SJSA1 (cell line): ENCODE measurements at regions not wholly inside any gene's neighbourhood (a gene's known extent, or its start where the extent isn't known, plus 50 kb on each side); places are given as distances from the start of the nearest gene placed in this dataset.
"Not testable (repeated sequence)": the region's sequence is repeated elsewhere in the genome, so short reads cannot be mapped to it uniquely, and the experiment has no call there.

ENCODE experiments used
- DNase-seq, 2 experiments: peaks; one replicate each; pipeline ENCODE4 v3.0.0-alpha.2; 2015 to 2020; ENCODE audit warnings: low spot score in 2 of 2, low read depth in 1 of 2
- H3K27ac ChIP-seq: fragments of 250-450 bp; sonication (Bioruptor Pico); 2 replicates; pipeline ENCODE4 v1.5.1; 2020; ENCODE audit warnings: mild to moderate bottlenecking, moderate library complexity
- H3K27me3 ChIP-seq: fragments of 250-450 bp; sonication (Bioruptor Pico); replicated peaks from 2 replicates; pipeline ENCODE4 v1.5.1; 2020; ENCODE audit warnings: mild to moderate bottlenecking, moderate library complexity
- H3K36me3 ChIP-seq: fragments of 250-450 bp; sonication (Bioruptor Pico); 2 replicates; pipeline ENCODE4 v1.5.1; 2020; ENCODE audit warnings: mild to moderate bottlenecking
- H3K4me1 ChIP-seq: fragments of 250-450 bp; sonication (Bioruptor Pico); replicated peaks from 2 replicates; pipeline ENCODE4 v1.6.1; 2021; ENCODE audit warnings: mild to moderate bottlenecking
- H3K4me3 ChIP-seq: fragments of 250-450 bp; sonication (Bioruptor Pico); 2 replicates; pipeline ENCODE4 v1.5.1; 2020; ENCODE audit warnings: mild to moderate bottlenecking
- H3K9me3 ChIP-seq: fragments of 250-450 bp; sonication (Bioruptor Pico); replicated peaks from 2 replicates; pipeline ENCODE4 v1.5.1; 2020; ENCODE audit warnings: mild to moderate bottlenecking

DNA sequence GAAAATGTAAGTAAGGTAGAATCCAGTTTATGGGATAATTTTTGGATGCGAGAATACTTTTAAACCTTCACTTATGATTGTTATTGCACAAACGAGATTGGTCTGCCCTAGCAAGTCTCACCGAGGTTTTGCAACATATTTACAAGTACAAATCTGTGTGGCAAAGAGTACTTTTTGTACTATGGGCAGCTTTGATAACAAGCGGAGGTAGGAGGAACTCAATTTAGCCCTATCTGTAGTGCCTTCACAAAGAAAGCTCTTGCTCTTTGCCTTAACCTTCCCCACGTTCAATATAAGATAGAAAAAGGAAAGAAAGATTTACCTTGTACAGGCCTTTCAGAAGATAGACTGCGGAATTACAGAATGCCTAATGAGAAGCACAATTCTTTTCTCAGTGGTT lies 77.5 kb upstream of the HIVEP1 start:
- no peaks in the 10 kb centered on the region for H3K4me1 ChIP-seq
- H3K4me3 ChIP-seq, result no peak overlapping the region
- no peaks in the 10 kb centered on the region for H3K9me3 ChIP-seq
- DNase-seq, result no peak
- no peaks in the 10 kb centered on the region for H3K27me3 ChIP-seq
- no peak overlapping the region for H3K27ac ChIP-seq
- no peaks in the 10 kb centered on the region for H3K36me3 ChIP-seq

DNA sequence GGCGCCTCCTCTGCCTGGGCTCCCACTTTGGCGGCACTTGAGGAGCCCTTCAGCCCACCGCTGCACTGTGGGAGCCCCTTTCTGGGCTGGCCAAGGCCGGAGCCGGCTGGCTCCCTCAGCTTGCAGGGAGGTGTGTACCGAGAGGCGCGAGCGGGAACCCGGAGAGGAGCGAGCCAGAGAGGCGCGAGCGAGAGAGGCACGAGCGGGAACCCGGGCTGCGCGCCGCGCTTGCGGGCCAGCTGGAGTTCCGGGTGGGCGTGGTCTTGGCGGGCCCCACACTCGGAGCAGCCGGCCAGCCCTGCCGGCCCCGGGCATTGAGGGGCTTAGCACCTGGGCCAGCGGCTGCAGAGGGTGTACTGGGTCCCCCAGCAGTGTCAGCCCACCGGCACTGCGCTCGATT lies 79.2 kb upstream of the HIVEP1 start:
- H3K27ac ChIP-seq, H3K9me3 ChIP-seq, DNase-seq, H3K36me3 ChIP-seq, H3K4me1 ChIP-seq, H3K4me3 ChIP-seq, H3K27me3 ChIP-seq: not testable (repeated sequence)

DNA sequence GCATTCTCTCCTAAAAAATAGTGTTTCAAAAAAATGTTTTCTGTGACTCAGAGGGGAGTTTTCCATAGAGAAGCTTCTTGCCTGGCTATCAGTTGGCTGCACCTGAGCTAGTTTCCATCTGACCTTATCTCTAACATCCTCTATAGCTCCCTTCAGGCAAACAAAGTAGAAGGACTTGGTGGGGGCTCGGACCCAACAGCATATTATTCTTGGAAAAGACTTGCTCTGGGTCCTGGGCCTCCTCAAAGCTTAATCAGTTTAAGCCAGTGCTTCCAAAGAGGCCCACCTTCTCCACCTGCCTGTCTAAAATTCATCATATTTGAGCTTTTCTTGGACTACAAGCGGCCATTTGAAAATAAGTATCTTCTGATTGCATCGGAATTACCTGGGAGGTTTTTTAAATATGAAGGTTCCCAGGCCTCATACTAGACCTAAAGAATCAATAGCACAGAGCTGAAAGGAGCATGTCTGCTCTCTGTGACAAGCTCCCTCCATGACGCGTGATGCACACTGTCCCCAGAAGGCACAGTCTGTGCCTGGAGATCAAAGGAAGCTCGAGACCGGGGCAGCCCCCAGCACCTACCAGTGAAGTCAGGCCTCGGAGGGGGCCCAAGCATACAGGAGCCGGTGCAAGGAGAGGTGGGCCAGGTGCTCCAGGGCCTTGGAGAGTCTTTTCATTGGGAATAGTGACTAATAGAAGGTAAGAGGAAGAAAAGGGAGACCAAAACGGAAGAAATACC lies 80.6 kb upstream of the HIVEP1 start:
- H3K4me3 ChIP-seq, result no peak overlapping the region
- no peaks in the 10 kb centered on the region for H3K9me3 ChIP-seq
- no peaks in the 10 kb centered on the region for H3K36me3 ChIP-seq
- H3K27me3 ChIP-seq, result no peaks in the 10 kb centered on the region
- DNase-seq, result no peak
- no peak overlapping the region for H3K27ac ChIP-seq
- no peaks in the 10 kb centered on the region for H3K4me1 ChIP-seq

DNA sequence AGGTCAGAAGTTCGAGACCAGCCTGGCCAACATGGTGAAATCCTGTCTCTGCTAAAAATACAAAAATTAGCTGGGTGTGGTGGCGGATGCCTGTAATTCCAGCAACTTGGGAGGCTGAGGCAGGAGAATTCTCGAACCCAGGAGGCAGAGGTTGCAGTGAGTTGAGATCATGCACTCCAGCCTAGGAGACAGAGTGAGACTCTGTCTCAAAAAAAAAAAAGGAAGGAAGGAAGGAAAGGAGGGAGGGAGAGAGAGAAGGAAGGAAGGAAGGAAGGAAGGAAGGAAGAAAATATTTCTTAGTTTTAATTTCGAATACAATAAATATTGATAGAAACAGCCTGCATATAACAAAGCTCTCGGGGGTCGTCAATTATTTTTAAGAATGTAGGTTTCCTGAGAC lies 81.3 kb upstream of the HIVEP1 start:
- H3K9me3 ChIP-seq, H3K27me3 ChIP-seq, DNase-seq, H3K4me3 ChIP-seq, H3K4me1 ChIP-seq, H3K36me3 ChIP-seq, H3K27ac ChIP-seq: not testable (repeated sequence)

DNA sequence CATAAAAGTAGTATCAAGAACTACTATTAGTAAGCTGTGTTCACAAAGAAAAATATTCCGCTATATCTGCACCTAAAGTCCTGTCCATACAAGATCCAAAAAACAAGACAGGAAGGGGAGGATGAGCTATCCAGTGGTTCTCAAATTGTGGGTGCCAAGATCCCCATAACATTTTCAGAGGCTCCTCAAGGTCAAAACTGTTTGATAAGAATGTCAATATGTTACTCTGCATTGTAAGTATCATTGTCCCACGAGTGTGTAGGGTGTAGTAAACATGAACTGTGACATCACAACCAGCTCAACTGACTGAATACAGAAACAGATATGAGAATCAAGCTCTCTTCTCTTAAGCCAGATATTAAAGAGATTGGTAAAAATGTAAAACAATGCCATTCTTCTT lies 81.9 kb upstream of the HIVEP1 start:
- DNase-seq, result no peak
- H3K36me3 ChIP-seq, result no peaks in the 10 kb centered on the region
- no peaks in the 10 kb centered on the region for H3K4me1 ChIP-seq
- H3K27ac ChIP-seq, result no peak overlapping the region
- H3K9me3 ChIP-seq, result no peaks in the 10 kb centered on the region
- no peaks in the 10 kb centered on the region for H3K27me3 ChIP-seq
- H3K4me3 ChIP-seq, result no peak overlapping the region

DNA sequence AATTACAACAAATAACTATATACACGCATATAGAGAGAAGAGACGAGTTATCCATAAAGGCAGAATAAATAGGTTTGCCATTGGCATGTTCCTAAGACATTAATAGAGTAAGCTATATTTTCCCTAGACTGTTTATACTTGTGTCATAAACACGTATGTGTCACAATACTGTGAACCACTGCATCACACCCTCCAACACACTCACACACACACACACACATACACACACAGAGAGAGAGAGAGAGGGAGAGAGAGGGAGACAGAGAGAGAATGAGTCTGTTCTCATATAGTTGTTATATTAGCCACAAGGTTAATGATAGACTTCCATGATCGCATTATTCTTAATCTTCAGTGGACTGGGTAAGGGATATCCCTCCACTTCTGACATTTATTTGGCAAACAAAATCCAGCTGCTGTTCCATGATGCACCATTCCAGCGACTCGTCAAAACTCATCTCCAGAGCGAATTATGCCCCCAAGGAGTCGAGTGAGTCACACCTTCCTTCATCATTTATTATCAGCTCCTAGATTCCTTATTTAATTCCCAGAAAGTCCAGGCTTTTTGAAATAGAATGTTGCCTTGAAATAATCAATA lies 82.8 kb upstream of the HIVEP1 start:
- Histone ChIP-seq H3K9me3 (no peaks in the 10 kb centered on the region), H3K36me3 (no peaks in the 10 kb centered on the region), H3K27ac (no peak overlapping the region), H3K4me1 (no peaks in the 10 kb centered on the region), H3K27me3 (no peaks in the 10 kb centered on the region), H3K4me3 (no peak overlapping the region)
- DNase-seq, result no peak

DNA sequence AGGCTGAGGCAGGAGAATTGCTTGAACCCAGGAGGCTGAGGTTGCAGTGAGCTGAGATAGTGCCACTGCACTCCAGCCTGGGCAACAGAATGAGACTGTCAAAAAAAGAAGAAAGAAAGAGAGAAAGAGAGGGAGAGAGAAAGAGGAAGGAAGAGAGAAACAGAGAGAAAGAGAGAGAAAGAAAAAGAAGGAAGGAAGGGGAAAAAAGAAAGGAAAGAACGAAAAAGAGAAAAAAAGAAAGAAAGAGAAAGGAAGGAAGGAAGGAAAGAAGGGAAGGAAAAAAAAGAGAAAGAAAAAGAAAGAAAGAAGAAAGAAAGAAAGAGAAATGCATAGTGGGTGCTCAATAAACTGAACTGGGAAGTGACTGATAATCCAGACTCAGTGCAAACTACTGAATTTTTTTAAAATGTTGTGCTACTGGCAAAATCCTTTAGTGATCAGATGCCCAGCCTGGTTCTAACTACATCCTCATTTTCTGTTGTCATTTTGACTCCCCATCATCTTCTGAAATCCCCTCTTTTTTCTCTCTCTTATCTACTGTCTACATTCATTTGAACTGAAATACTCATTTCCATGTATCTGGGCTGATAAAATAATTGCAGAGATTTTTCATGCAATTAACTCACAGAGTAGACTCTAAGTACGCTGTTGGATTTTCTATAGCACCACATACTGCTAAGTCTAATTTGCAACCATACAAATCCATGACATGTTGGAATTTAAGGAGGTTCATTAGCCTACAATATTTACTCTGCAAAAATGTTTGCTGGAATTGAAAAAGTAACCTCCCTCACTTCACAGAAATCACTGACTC lies 85.3 kb upstream of the HIVEP1 start:
- H3K4me1 ChIP-seq, result peaks cover 2% of the 10 kb centered on the region
- no peaks in the 10 kb centered on the region for H3K27me3 ChIP-seq
- no peak overlapping the region for H3K4me3 ChIP-seq
- no peak overlapping the region for H3K27ac ChIP-seq
- H3K9me3 ChIP-seq, result no peaks in the 10 kb centered on the region
- H3K36me3 ChIP-seq, result no peaks in the 10 kb centered on the region
- no peak for DNase-seq

DNA sequence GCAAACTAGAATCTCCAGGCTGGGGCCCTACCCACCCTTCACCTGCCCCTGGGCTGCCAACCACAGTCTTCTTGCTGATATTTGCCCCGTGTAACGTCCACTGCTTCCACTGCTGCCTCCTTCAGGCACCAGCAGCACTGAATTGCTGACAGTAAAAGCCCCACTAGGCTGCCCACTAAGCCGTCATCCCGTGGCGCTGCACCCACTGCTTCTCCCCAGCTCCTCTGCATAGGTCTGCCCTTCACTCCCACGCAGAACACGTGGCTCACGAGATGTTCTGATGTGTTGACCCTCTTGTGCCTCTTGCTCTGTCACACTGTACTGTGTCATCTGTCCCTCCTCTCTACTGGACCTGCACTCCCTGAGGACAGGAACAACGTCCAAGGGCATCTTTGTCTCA lies 86.3 kb upstream of the HIVEP1 start:
- Histone ChIP-seq H3K4me3 (no peak overlapping the region), H3K4me1 (peaks cover 12% of the 10 kb centered on the region), H3K9me3 (no peaks in the 10 kb centered on the region), H3K27ac (no peak overlapping the region), H3K36me3 (no peaks in the 10 kb centered on the region), H3K27me3 (no peaks in the 10 kb centered on the region)
- DNase-seq, result no peak

DNA sequence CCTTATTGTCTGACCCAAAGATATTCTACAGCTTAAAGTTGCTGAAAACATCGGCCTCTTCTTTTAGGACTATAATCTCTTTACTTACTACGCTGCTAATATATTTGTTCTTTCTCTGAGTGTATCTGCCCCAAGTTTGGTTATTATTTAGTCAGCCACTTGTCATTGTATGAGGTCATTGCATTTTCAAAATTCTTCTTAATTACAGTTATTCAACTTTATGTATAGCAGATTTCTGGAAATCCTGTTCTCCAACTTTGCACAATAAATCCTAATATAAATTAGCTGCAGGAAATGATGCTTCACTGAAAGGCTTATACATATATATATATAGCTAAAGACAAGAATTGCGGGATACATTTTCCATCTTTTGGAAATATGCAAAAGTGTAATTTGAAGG lies 88.5 kb upstream of the HIVEP1 start:
- Histone ChIP-seq H3K36me3 (no peaks in the 10 kb centered on the region), H3K9me3 (no peaks in the 10 kb centered on the region), H3K27ac (no peak overlapping the region), H3K4me1 (peaks cover 20% of the 10 kb centered on the region), H3K27me3 (no peaks in the 10 kb centered on the region), H3K4me3 (no peak overlapping the region)
- no peak for DNase-seq

DNA sequence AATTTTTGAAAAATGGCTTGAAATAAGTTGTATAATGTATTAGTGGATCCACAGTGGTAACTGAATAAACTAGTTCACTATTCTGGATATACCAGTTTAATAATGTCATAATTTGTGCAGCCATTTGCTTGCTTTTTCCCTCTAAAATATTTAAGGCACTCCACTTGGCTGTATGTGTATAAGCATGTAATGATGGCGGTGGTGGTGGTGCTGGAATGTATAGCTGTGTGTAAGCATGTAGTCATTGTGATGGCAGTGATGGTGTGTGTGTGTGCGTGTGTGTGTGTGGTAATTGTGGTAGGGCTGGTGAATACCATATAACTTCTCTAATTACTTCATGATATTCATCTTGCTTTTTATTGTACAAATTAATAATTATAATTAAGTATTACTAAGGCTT lies 89.2 kb upstream of the HIVEP1 start:
- Histone ChIP-seq H3K4me3 (no peak overlapping the region), H3K4me1 (peaks cover 27% of the 10 kb centered on the region)
- DNase-seq, result no peak

DNA sequence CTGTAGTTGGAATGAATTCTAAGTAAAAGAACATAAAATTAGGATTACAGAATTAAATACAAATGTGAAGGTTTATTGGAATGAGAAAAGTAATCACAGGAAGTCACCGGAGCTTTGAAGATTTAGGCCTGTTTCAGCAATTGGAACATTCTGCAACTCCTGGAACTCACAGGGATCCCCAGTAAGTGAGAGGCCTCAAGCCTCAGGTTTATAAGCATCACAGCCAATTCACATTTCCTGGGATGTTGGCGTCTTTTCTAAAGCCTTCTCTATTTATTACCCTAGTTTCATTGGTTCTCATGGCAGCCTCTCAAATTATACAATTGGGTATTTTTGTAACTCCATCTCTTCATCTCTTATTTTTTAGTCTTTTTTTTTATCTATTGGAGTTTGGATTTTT lies 90.4 kb upstream of the HIVEP1 start:
- DNase-seq, result no peak
- Histone ChIP-seq H3K27ac (peak overlapping the region; percentile 64), H3K4me3 (no peak overlapping the region), H3K27me3 (no peaks in the 10 kb centered on the region), H3K9me3 (no peaks in the 10 kb centered on the region), H3K36me3 (no peaks in the 10 kb centered on the region), H3K4me1 (peaks cover 29% of the 10 kb centered on the region)

More for the DNA sequence above, 89.2 kb upstream of the HIVEP1 start:
- no peak overlapping the region for H3K27ac ChIP-seq
- no peaks in the 10 kb centered on the region for H3K36me3 ChIP-seq
- no peaks in the 10 kb centered on the region for H3K27me3 ChIP-seq
- no peaks in the 10 kb centered on the region for H3K9me3 ChIP-seq

DNA sequence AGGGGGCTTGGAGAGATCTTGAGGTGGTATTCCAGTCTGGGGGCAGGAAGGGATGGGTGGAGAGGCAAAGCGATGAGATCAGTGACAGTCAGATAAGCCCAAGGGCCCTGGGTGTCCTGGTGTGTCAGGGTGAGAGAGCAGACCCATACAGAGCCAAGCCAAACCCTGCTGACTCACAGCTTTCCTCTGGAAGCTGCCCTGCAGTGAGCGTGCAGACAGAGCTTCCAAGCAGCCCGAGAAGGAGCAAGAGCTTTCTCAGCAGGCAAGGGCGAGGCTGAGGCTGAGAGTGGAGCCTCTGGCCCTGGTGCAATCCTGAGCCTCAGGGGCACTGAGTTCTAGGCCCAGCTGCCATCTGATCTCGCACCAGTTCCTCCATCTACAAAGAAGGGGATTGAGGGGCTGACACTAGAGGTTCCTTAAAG lies 91.1 kb upstream of the HIVEP1 start:
- Histone ChIP-seq H3K9me3 (no peaks in the 10 kb centered on the region), H3K27me3 (no peaks in the 10 kb centered on the region), H3K36me3 (no peaks in the 10 kb centered on the region), H3K4me1 (peaks cover 29% of the 10 kb centered on the region), H3K27ac (peak overlapping the region; percentile 64), H3K4me3 (no peak overlapping the region)
- DNase-seq, result peak; percentile 62 to 82

DNA sequence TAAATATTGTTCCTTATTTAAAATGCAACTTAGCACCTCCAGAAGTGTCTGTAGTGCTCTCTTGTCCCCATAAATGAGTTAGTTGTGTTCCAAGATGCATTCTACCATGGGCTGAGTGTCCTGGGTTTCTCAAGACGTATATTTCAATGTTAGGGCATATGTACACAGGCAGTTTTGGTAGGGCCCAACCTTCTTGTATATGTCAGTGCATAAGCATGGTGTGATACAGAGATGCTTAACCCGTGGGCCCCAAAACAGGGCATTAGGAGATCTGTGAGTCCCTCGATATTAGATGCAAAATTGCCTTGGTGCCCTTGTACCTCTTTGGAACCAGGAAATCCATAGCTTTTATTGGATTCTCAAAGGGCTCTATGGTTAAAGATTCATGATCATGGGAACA lies 91.5 kb upstream of the HIVEP1 start:
- H3K4me1 ChIP-seq, result peaks cover 29% of the 10 kb centered on the region
- H3K27me3 ChIP-seq, result no peaks in the 10 kb centered on the region
- no peak for DNase-seq
- H3K9me3 ChIP-seq, result no peaks in the 10 kb centered on the region
- H3K36me3 ChIP-seq, result no peaks in the 10 kb centered on the region
- peak overlapping the region; percentile 64 for H3K27ac ChIP-seq
- no peak overlapping the region for H3K4me3 ChIP-seq

DNA sequence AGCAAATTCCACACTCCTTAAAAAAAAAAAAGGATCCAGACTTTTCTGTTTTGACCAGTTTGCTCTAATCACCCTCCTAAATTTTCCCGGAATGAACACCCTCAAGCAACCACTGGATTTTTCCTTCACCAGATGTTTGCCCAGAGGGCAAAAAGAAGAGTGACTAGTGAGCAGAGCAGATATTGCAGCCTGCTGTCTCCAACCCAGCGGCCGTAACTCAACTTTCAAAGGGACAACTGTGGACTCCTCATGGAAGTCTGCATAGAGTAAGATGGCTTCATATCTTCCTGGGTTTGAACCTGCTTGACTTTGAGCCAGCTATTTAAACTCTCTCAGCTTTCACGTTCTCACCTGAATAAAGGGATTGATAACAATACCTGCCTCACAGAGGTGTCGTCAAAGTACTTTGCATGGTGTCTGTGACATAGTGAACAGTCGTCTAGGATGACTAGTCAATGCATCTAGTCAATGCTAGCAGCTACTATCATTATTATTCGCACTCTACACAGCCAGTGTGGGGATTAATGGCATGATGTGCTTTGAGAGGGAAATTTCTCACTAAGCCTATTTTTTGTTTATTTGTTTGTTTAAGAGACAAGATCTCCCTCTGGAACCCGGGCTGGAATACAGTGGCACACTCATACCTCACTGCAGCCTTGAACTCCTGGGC lies 92.2 kb upstream of the HIVEP1 start:
- Histone ChIP-seq H3K4me1 (peaks cover 29% of the 10 kb centered on the region), H3K27me3 (no peaks in the 10 kb centered on the region), H3K36me3 (no peaks in the 10 kb centered on the region), H3K9me3 (no peaks in the 10 kb centered on the region), H3K4me3 (no peak overlapping the region), H3K27ac (no peak overlapping the region)
- no peak for DNase-seq
